GM12878 (cell line): ENCODE measurements at regions not wholly inside any gene's neighbourhood (a gene's known extent, or its start where the extent isn't known, plus 50 kb on each side); places are given as distances from the start of the nearest gene placed in this dataset.

Experiments used
- BMI1 ChIP-seq: fragments of 450-650 bp; IDR thresholded peaks from 2 replicates; pipeline ENCODE4 v1.6.1; 2016; ENCODE audit warnings: mild to moderate bottlenecking, moderate library complexity, borderline replicate concordance
- CEBPB ChIP-seq, 2 experiments: fragments of 150-350 bp in 1 of 2; IDR thresholded peaks; 2 replicates each; pipeline ENCODE4 v1.6.1; 2012 to 2014; ENCODE audit warnings: low read depth in 2 of 2, low read length in 2 of 2, borderline replicate concordance in 1 of 2, inconsistent platforms in 1 of 2
- CEBPZ ChIP-seq: fragments of 150-350 bp; IDR thresholded peaks from 2 replicates; pipeline ENCODE4 v1.6.1; 2016; ENCODE audit warnings: low read depth, low read length
- CUX1 ChIP-seq: IDR thresholded peaks from 2 replicates; pipeline ENCODE4 v1.6.1; 2012; ENCODE audit warnings: improper control_type of control experiment, low read depth, low read length; ENCODE audit not compliant: insufficient replicate concordance
- E2F4 ChIP-seq: IDR thresholded peaks from 2 replicates; pipeline ENCODE4 v1.6.1; 2012; ENCODE audit warnings: low read depth, low read length, improper control_type of control experiment
- EED ChIP-seq: sonication (generic); IDR thresholded peaks from 2 replicates; pipeline ENCODE4 v1.6.1; 2016; ENCODE audit warnings: antibody characterized with exemption, low read depth
- IKZF1 ChIP-seq: fragments of 450-650 bp; conservative IDR thresholded peaks from 2 replicates; pipeline ENCODE4 v1.6.1; 2017; ENCODE audit warnings: antibody characterized with exemption, mild to moderate bottlenecking
- JUND ChIP-seq: IDR thresholded peaks from 2 replicates; pipeline ENCODE4 v1.6.1; 2012; ENCODE audit warnings: low read depth, mild to moderate bottlenecking, low read length, improper control_type of control experiment, moderate library complexity
- MTA3 ChIP-seq: IDR thresholded peaks from 2 replicates; pipeline ENCODE4 v1.6.1; 2012; ENCODE audit warnings: low read length, inconsistent platforms, borderline replicate concordance
- MXI1 ChIP-seq: fragments of 150-350 bp; IDR thresholded peaks from 2 replicates; pipeline ENCODE4 v1.6.1; 2011; ENCODE audit warnings: low read depth, mild to moderate bottlenecking, inconsistent platforms, low read length, improper control_type of control experiment
- PKNOX1 ChIP-seq: fragments of 450-650 bp; IDR thresholded peaks from 2 replicates; pipeline ENCODE4 v1.6.1; 2016; ENCODE audit warnings: mild to moderate bottlenecking
- PML ChIP-seq: IDR thresholded peaks from 2 replicates; pipeline ENCODE4 v1.6.1; 2012; ENCODE audit warnings: low read length, inconsistent platforms
- RCOR1 ChIP-seq: conservative IDR thresholded peaks from 2 replicates; pipeline ENCODE4 v1.6.1; 2012; ENCODE audit warnings: low read depth, low read length, improper control_type of control experiment
- RFX5 ChIP-seq: IDR thresholded peaks from 2 replicates; pipeline ENCODE4 v1.6.1; 2011; ENCODE audit warnings: low read depth, low read length, improper control_type of control experiment
- SMAD1 ChIP-seq: fragments of 450-650 bp; IDR thresholded peaks from 2 replicates; pipeline ENCODE4 v1.6.1; 2018; ENCODE audit warnings: mild to moderate bottlenecking, low read depth; ENCODE audit not compliant: partially characterized antibody
- SPI1 ChIP-seq: IDR thresholded peaks from 2 replicates; pipeline ENCODE4 v1.6.1; 2011; ENCODE audit warnings: low read depth, mild to moderate bottlenecking, low read length, moderate library complexity, borderline replicate concordance; ENCODE audit not compliant: insufficient read depth
- TARDBP ChIP-seq: IDR thresholded peaks from 2 replicates; pipeline ENCODE4 v1.6.1; 2016; ENCODE audit warnings: borderline replicate concordance
- WRNIP1 ChIP-seq: IDR thresholded peaks from 2 replicates; pipeline ENCODE4 v1.6.1; 2011; ENCODE audit warnings: low read depth, low read length, improper control_type of control experiment, borderline replicate concordance
- ZNF207 ChIP-seq: fragments of 450-650 bp; IDR thresholded peaks from 2 replicates; pipeline ENCODE4 v1.6.1; 2014; ENCODE audit warnings: antibody characterized with exemption, mild to moderate bottlenecking, borderline replicate concordance

GRCh38 chr12:94831081-94831751, 172.3 kb downstream of the NDUFA12 start (continued):
- no peak for TF ChIP-seq CUX1
- peak; percentile 42; the same call in 1 of the 2 replicates for TF ChIP-seq WRNIP1
- no peak; the same call in 1 of the 2 replicates for TF ChIP-seq ZNF207
- TF ChIP-seq MTA3: peak; percentile 83
- peak; percentile 90 for TF ChIP-seq EED
- TF ChIP-seq RCOR1: no peak
- no peak; the same call in 1 of the 2 replicates for TF ChIP-seq TARDBP
- TF ChIP-seq JUND: no peak
- peak; percentile 60 for TF ChIP-seq MXI1
- no peak for TF ChIP-seq CEBPZ
- TF ChIP-seq CEBPB (IDR thresholded peaks at IDR 0.05; ENCODE audit: borderline replicate concordance in 1 of 2, low read depth in 2 of 2, low read length in 2 of 2): no peak
- peak; percentile 99 for TF ChIP-seq IKZF1
- 0 out of 2 replicates have a peak, but pooled peaks have one; percentile 37 for TF ChIP-seq E2F4
- peak; percentile 94 for TF ChIP-seq SPI1
- peak; percentile 36; the same call in 1 of the 2 replicates for TF ChIP-seq BMI1
- no peak for TF ChIP-seq PML
- TF ChIP-seq SMAD1: peak; percentile 87
- TF ChIP-seq PKNOX1: peak; percentile 75
- 0 out of 2 replicates have a peak, but pooled peaks have one; percentile 24 for TF ChIP-seq RFX5
